ENCODE measurements at regions not wholly inside any gene's neighbourhood (a gene's known extent, or its start where the extent isn't known, plus 50 kb on each side); places are given as distances from the start of the nearest gene placed in this dataset.

DNA sequence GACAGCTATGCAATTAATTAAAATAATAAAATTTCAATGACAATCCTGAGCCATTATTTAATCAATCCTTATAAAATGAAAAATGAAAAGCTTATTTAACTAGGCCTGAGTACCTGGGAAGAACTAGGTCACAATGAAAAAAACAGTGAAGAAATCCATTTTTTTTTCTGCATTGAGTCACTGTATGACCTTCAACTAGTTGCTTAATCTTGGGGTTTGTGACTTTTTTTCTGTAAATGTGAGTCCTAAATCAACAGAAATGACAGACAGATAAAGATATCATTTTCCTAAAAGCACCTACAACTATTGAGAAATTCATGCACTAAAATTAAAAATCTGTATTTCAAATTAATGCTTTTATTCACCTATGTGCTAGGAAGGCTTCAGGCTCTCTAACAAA is 96.8 kb downstream of the TMEM26 start:
- no peak for FAIRE-seq

DNA sequence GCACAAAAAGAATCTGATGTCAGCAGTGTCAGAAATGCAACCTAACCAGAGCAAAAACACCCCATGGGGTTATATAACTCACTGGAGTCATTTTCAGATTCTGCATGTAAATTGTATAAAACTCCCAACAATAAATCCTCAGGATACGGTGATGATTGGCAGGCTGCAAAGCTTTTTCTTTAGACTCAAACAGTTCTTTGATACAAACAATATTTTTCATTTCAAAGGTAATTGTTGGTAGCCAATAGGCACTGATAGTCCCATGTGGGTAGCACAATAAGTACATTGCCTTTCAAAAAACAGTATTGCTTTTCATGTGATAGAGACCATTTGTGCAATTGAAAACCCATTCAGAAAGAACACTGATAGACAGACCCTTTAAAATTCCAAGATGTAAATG is 98.0 kb downstream of the TMEM26 start:
- no peak for FAIRE-seq

DNA sequence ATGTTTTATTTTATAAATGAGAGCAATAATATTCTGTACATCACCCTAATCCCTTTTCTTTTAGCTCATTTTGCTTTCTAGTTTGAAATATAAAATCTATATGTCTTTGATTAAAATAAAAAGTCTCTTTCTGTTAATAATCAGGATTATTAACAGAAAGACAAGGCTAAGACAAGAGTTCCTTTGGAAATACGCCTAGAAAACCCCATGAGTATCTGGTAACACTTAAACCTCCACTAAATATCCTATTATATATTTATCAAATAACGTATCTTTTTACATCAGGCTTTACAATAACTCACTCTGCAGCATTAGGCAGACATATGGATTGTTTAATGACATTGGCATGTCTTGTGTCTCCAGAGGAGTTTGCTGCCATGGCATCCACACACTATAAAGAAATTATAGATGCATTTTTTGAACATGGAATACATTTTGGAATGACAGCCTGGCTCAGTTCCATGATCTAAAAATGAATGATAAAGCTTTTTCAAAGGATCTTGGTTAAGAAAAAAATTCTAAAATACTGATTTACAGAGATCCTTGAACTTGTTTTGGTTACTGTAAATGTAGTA is 98.7 kb downstream of the TMEM26 start:
- FAIRE-seq = no peak

DNA sequence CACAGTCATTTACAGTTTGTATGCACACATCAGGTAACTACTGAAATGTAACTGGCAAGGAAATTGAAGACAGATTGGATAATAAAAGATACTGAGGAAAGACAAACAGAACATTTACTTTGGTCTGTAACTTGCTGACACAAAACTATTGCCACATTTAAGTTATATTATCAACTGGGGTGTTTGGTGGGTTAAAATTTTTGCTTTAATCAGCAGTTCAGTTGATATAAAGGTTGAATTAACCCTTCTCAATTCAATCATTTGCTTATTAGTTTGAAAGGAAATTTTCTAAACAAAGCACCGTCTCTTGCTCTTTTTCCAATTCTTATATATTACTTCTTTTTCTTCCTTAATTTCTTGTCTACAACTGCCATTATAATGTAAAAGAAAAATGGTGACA is 102.4 kb downstream of the TMEM26 start:
- FAIRE-seq = no peak

DNA sequence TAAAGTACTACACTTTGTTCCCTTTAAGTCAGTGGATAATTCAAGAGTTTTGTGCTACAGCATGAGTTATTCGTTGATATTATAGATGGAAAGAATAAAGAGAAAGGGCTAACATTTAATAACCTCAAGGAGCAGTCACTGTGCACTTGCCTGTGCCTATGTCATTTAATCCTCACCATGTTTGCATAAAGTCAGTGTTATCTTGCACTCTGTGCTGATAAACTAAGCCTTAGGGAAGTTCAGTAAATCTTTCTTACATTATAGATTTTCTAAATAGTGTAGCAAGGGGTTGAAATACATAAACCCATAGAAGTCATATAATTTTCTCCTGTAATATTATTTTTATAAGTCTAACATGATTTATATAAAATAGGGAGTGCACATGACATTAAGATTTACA is 103.1 kb downstream of the TMEM26 start:
- FAIRE-seq = no peak

DNA sequence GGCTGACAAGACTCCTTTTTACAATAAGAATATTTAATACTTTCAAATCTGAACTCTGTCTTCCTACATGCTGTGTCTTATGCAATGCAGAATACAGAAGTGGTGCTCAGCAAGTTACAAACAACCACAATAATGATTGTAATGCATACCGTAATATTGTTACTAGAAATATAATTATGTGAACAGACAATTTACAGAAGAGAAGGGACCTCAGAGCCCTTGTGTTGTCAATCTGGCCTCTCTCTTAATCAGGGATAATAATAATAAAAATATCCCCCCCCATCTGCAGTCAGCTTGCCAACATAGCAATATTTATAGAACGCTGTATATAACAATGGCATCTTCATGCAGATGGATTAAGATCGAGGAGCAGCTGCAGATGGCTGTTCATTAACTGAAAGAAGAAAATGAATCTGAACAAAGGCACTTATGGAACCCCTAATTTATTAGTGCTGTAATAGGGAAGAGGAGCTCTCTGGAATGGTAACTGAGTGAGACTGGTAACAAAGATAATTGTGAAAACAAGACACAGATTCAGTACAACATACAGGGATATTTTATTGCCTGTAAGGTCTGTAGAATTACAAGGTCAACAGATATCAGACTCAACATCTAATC is 106.3 kb downstream of the TMEM26 start:
- FAIRE-seq = no peak

DNA sequence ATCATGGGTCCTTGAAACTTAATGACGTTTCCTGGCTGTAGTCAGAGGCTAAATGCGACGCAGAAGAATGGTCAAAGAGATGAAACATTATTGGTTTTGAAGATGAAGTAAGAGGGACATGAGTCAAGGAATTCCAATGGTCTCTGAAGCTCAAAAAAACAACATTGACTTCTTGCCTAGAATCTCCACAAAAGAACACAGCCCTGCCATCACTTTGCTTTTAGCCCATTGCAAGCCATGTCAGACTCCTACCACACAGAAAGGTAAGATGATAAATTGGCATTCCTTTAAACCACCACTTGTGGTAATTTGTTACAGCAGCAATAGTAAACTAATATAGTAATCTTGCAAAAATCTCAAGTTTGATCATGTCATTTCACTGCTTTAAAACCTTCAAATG is 109.4 kb downstream of the TMEM26 start:
- no peak for FAIRE-seq

DNA sequence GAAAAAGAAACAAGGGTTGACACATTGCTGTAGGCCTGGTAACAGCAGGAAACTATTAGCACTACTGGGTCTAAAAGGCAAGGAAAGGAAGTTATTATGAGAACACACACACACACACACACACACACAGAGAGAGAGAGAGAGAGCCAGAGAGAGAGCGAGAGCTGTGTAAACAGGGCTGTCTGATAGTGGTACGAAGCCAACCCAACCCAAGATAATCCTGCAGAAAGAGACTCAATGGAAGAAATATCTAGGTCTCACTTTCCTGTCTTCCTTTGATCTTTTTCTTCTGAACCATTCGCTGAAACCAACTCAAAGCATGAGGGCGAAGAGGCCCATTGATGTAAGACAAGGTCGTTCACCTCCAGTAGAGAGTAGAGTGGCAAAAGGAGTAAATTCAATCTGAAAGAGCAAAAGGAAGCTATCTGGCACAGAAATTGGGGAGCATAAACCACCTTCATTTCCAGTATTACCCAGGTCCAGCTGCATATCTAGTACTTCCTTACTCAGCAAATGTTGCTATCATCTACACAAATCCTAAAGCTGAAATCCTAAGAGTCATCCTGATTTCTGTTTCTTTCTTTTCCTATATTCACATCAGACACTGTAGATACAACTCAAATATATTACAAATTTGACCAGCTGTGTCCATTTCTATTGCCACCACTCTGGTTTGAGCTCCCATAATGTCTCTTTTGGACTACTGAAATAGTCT is 110.2 kb downstream of the TMEM26 start:
- FAIRE-seq = no peak

DNA sequence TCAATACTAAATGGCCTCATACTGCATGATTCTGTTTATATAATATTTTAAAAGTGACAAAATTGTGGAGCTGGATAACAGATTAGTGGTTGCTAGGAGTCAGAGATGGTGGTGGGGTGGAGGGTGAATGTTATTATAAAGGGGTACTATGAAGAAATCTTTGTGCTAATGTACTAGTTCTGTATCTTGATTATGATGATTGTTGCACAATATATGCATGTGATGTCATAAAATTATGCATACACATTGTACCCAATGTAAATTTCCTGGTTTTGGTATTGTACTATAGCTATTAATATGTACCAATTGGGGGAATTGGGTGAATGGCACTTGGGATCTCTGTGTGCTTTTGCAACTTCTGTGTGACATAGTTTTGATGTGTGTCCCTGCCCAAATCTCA is 112.2 kb downstream of the TMEM26 start:
- no peak for FAIRE-seq

DNA sequence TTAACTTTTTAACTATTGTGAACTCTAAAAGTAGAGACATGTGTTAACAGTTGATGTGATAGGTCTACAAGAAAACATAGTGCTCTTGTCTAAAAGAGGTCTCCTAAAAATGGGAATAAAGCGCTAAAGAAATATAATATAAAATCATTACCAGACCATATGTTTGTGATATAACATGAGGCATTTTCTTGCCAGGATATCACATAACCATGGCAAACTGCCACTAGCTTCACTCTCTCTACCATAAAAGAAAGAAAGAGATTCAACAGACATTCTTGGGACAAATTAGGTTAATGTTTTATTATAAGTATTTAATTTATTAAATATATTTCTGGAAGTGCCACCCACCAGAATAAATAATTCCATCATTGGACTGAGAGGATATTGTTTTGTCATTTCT is 115.0 kb downstream of the TMEM26 start:
- no peak for FAIRE-seq

DNA sequence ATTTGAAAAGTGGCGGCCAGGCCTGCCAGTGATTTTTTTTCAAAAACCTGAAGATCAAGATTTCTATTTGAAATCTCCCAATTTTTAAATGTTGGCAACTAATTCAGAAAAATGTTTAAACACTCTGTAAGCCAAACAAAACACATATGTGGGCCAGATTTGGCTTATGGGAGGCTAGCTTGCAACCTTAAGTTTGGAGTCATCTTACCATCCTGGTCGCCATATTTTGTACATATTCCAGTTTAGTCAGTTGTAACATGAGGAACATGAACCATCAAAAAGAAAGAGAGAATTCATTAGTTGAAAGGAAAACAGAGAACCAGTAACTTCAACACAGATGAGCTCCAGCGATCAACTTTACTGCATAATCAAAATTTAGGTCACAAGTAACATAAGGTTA is 115.4 kb downstream of the TMEM26 start:
- no peak for FAIRE-seq

DNA sequence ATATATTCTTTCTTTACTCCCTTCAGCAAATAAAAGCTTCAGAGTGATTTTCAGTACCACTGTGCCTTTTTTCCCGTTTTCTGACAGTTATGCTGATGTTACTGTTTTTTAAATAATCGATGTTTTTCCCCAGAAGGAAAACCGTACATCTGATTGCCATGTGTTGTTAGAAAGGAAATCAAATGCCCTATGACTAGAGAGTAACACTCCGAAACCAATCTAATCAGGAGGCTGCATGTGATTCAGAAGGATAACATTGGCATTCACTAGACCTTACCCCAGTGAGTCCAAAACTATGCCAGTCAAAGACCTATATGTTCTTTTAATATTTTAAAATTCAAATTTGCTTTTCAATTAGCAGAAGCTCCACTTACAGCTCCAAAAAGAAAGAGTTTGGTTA is 116.3 kb downstream of the TMEM26 start:
- FAIRE-seq = no peak

DNA sequence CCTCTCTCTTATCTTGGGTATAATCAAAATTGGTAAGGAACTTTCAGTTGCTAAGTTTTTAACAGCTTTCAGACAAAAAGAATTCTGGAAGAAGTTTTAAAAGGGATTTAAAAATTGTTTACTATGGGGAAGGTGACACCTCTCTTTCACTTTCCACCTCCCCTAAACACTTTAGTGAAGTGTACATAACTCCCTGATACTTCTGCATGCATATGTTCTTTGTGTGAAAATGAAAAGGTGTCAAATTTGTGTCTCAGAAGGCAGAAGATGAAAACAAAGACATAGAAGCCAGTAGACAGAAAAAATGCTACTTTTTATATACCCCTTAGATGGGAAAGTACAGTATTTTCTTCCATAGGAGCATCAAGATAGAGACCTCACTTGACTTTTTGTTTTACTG is 117.8 kb downstream of the TMEM26 start:
- FAIRE-seq = no peak

DNA sequence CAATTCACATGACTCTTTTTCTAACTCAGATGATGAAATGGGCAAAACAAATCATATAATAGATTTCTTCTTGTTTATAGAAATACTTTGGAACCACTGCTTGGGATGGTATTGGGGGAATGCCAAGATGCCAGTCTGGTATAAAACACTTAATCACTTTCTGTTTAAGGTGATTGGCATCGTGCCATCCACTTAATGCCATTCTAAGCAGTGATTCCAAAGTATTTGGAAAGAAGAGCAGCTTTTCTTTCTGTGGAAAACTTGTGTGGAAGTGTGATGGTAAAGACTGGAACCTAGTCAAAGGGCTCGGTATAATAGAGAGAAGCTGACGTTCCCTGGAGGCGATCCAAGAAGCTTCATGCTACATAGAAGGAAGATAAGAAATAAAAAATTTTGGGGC is 120.6 kb downstream of the TMEM26 start:
- no peak for FAIRE-seq

DNA sequence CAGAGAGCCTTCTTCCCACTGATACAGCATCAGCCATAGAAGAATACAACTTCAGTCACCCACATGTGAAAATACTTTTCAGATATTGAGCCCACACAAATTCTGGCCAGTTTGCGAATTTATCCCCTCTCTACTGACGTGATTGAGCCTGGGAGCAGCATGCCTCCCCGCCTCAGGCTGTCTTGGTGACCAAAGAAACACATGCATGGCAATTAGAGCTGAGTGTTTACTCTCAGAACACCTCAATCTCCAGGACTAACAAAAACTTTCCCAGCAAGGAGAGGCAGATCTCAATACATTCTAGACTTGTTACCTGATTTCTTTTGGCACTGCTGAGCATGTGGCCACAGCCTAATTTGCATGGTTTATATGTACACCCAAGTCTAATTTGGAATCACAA is 122.5 kb downstream of the TMEM26 start:
- no peak for FAIRE-seq

DNA sequence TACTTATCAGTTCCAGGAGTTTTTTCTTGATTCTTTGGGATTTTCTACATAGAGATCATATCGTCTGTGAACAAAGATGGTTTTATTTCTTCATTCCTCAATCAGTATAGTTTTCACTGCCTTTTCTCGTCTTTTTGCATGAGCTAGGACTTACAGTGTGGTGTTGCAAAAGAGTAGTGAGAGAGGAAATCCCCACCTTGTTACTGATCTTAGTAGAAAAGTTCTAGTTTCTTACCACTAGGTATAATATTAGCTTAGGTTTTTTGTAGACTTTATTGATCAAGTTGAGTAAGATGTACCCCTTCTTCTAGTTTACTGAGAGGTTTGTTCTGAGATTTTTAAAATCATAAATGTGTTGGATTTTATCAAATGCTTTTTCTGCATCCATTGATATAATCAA is 123.3 kb downstream of the TMEM26 start:
- no peak for FAIRE-seq

DNA sequence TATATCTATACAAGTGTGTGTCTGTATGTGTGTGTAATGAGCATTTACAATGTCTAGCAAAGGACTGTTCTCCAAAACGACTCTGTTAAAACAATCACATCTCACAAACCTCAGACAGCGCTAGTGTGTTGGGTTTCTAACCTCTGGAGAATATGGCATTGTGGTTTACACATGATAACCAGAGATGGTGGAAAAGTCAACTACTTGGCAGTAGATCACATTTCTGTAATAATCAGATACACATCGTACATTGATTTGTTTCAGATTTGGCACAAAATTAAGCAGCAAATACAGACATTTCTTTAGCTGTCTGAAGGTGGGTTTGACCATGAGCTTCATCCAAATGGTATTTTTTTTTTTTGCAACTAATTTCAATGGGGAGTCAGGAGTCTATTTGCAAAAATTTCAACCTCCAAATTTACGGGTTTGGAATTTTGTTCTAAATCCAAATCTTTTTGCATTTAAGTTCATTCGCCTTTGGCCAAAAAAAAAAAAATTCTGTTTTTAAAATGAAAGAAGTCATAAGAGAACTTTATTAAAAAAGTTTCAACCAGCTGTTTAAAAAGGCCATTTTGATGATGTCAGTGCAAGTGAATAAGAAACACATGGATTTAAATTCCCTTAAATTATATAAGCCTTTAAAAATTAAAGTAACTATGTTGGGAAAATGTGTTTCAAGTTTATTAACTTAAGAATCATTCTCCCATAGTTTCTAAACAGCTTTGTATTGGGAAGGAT is 127.8 kb downstream of the TMEM26 start:
- no peak for FAIRE-seq

DNA sequence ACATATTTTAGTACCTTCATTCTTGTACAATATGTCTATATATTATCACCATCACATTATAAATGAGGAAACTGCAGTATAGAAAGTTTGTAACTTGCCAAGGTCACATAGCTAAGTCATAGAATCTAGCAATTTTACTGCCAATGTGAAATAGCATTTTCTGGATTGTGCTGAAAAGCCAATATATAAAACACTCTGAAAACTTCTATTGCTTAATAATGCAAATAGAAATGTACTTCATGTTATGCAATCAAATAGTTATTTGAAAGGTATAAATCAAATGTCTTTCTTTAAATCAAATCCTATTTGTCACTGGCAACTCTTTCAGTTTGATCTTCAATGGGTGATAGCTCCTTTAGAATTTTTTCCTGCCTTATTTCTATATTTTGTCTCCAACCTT is 129.5 kb downstream of the TMEM26 start:
- FAIRE-seq = no peak

DNA sequence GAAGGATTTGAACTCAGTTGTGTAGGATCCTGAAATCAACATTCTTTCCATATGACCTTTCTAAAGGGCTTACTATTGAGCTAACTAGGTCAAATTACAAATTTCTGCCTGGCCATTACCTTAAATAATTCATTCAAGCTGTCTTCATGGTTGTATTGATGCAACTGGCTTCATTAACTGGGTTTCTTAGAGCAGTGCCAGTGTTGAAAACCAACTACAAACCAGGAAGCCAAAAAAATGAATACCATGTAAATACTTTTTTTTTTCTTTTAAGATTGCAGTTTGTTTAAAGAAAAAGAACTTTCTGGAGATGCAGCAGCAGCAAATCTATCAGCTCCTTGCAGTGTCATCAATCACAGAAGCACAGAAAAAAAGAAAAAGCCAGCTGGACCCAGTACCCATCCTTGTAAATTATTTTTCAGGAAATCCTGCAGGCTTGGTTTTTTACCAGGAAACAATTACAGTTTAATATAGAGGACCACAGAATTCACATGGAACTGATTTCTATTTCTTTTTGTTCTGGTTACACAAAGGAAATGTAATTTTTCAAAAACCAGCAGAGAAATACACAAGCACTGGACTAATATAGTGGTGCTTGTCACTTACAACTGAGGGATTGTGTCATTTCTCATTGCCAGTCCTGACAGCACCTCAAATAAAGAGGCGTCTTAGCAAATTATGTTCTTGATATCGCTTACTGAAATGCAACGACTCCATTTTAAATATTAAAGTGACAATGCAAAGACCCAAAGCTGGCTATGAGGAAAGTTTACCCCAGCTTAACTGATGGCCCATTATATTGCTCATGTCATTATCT is 131.9 kb downstream of the TMEM26 start:
- no peak for FAIRE-seq

DNA sequence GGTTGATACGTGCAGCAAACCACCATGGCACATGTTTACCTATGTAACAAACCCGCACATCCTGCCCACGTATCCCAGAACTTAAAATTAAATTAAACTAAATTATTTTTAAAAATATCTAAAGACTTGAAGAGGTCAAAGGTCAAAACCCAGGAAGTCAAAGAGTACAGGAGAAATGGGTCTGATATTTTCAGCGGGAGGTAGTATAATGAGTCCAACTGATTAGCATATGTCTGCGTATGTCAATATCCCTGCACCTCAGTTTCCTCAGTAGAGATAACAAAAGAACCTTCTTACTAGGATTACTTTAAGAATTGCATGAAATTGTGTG is 133.0 kb downstream of the TMEM26 start:
- no peak for FAIRE-seq

DNA sequence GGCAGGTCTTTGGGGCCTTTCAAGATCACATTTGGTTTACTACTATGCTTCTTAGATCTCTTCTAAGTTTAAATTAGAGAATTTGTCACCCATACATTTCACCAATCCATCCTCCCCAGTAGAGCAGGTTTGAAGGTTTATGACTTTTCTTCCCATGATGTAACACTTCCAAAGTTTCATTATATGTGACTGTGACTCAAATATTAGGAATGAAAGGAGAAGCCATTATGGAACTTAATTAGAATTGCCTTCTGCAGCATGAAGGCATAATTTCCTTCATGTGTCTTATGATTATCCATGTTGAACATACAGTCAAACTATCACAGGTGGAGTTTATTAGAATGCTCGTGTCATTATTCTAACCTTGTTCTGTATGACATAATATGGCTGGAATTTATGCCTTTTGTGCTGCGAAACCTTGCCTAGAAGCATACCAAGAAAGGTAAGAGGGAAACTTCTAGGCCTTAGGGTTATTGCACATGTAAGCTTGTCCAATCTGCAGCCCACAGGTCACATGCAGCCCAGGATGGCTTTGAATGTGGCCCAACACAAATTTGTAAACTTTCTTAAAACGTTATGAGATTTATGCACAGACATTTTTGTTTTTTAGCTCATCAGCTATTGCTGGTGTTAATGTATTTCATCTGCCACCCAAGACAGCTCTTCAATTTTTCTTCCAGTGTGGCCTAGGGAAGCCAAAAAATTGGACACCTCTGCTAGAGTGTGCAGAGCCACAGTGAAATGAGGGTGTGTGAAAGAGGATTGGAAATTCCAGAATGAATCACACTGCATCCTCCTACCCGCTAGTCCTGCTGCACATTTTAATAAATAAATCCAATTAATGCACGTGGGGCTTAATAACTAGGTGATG is 133.6 kb downstream of the TMEM26 start:
- no peak for FAIRE-seq

DNA sequence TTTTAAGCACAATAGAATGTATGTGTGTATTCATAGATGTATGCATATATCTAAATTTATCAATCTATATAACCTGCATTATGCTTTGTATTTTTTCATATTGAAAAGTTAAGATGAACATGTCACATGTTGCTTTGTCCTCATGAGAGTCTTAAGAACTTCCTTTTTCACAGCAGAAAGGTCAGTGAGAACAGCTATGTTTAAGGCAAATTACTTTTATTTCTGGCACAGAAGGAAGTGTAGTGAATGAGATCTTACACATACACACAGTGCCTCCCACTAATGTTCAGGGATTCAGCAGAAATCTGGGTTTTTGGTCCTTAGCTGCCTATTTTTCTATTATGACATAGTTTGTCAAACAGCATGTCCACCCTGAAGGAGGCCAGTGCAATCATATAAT is 134.8 kb downstream of the TMEM26 start:
- no peak for FAIRE-seq

All from TTC549 (cell line).